ENCODE measurements at regions not wholly inside any gene's neighbourhood (a gene's known extent, or its start where the extent isn't known, plus 50 kb on each side); places are given as distances from the start of the nearest gene placed in this dataset.
"Not testable (repeated sequence)": the region's sequence is repeated elsewhere in the genome, so short reads cannot be mapped to it uniquely, and the experiment has no call there.

- H3K36me3 Mint-ChIP-seq, result no peaks in the 10 kb centered on the region
- ATAC-seq, result no peak
- no peaks in the 10 kb centered on the region for H3K9me3 Mint-ChIP-seq
- DNase-seq (ENCODE audit: low spot score in 2 of 2), result no peak
- peak overlapping the region in 1 of 2 donors; percentile 74 for H3K27ac Mint-ChIP-seq
These were observed 50.6 kb upstream of the RNF182 start for GRCh38 chr6:13874191-13874549.

GRCh38 chr6:13873288-13874190, 51.2 kb upstream of the RNF182 start:
- DNase-seq (ENCODE audit: low spot score in 2 of 2) (peak; percentile 74 to 79), ATAC-seq (peak; percentile 89 to 94)
- H3K36me3 Mint-ChIP-seq, result no peaks in the 10 kb centered on the region
- H3K27ac Mint-ChIP-seq, result peak overlapping the region in 1 of 2 donors; percentile 74
- H3K9me3 Mint-ChIP-seq, result no peaks in the 10 kb centered on the region

DNA sequence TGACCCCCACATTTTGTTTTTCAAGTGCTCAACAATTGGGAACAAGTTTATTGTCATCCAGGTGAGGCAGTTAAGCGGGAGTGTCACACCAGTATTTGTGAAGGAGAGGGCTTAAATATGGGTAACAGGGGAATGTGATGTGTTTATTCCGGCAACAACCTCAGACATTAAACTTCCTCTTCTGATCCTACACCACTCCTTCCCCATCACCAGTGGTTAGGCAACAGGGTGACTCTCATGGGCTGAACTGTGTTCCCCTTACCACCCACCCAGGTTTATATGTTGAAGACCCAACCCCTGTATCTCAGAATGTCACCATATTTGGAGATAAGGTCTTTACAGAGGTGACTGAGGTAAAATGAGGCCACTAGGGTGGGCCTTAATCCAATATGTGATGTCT, 52.1 kb upstream of the RNF182 start:
- ATAC-seq (no peak), DNase-seq (ENCODE audit: low spot score in 2 of 2) (no peak)
- no peaks in the 10 kb centered on the region for H3K9me3 Mint-ChIP-seq
- no peaks in the 10 kb centered on the region for H3K36me3 Mint-ChIP-seq
- peak overlapping the region in 1 of 2 donors; percentile 74 for H3K27ac Mint-ChIP-seq

DNA sequence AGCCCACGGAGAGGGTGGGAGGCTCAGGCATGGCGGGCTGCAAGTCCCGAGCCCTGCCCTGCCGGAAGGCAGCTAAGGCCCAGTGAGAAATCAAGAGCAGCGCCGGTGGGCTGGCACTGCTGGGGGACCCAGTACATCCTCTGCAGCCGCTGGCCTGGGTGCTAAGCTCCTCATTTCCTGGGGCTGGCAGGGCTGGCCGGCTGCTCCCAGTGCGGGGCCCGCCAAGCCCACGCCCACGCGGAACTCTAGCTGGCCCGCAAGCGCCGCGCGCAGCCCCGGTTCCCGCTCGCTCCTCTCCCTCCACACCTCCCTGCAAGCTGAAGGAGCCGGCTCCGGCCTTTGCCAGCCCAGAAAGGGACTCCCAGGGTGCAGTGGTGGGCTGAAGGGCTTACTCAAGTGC, 52.7 kb upstream of the RNF182 start:
- not testable (repeated sequence) for ATAC-seq, H3K27ac Mint-ChIP-seq, H3K9me3 Mint-ChIP-seq

DNA sequence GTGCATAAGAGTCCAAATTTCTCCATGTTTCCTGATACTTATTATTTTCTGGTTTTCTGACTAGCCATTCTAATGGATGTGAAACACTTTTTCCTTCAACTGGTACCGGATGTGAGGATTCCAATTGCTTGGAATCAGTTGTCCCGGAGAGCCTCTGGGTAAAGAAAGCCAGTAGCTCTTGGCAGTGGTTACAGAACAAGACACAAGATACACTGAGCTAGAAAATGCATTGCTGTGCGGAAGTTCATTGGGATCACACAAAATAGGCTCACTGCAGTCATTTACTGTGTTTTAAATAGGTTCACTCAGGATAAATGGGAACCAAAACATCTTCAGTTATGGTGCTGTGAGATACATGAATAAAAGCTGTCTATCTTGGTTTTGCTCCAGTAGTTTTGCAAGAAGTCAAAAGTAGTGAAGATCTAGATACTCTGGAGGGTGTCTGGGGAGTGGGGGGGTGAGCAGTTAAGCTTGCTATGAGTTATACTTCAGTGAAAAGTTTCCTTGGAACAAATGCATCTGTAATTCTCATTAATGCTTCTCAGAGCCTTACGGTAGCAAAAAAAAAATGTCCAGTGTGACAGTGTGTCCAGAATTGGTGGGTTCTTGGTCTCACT, 54.4 kb upstream of the RNF182 start:
- ATAC-seq, result no peak
- Mint-ChIP-seq H3K27ac (no peak overlapping the region), H3K36me3 (no peaks in the 10 kb centered on the region), H3K9me3 (no peaks in the 10 kb centered on the region)
- no peak for DNase-seq (ENCODE audit: low spot score in 2 of 2)

More for the DNA sequence above, 52.7 kb upstream of the RNF182 start:
- DNase-seq (ENCODE audit: low spot score in 2 of 2); H3K36me3 Mint-ChIP-seq: not testable (repeated sequence)

- DNase-seq (ENCODE audit: low spot score in 2 of 2) (no peak), ATAC-seq (no peak)
- Mint-ChIP-seq H3K9me3 (no peaks in the 10 kb centered on the region), H3K27ac (no peak overlapping the region), H3K36me3 (no peaks in the 10 kb centered on the region)
These were observed 53.9 kb upstream of the MCUR1 start for GRCh38 chr6:13868236-13868635.

DNA sequence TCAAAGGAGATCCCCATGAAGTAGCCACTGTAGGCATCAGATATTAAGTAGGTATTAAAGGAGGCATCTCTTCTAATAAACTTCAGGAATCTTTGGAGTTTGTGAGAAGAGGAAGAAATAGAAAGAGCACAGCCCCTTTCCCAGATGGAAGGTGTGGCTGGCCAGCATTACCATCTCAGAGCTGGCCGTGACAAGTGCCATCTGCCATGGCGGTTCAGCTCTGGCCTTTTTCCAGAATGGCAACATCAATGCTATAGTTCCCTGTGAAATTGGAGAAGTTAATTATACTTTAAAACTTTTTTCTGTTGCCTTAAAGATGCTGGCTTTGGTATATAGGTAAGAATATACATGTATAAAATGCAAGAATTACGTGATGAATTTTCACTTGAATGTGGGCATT, 51.9 kb upstream of the MCUR1 start:
- Mint-ChIP-seq H3K36me3 (peaks cover under 1 to 5% of the 10 kb centered on the region in 2 donors), H3K9me3 (no peaks in the 10 kb centered on the region), H3K27ac (no peak overlapping the region)
- DNase-seq (ENCODE audit: low spot score in 2 of 2) (no peak), ATAC-seq (no peak)

DNA sequence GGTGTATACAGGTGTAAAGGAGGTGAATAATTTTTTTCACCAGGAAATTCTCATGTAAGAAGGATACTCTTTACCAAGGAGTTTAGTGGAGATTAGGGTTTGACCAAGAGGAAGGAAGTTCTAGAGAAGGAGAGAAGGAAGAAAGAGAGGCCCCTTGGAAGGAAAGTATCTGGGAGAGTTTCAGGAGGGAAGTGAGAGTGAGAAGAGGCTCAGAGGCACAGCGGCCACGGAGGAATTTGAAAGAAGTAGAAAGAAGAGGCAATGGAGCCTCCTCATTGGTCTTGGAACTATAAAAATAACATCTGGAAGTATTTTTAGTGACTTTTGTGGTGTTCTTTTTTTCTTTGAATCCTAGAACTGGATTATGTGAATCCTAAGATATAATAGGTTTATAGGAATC, 50.8 kb upstream of the MCUR1 start:
- DNase-seq (ENCODE audit: low spot score in 2 of 2), result no peak
- ATAC-seq, result no peak
- H3K36me3 Mint-ChIP-seq, result peaks cover 5 to 9% of the 10 kb centered on the region in 2 donors
- H3K9me3 Mint-ChIP-seq, result no peaks in the 10 kb centered on the region
- H3K27ac Mint-ChIP-seq, result no peak overlapping the region

- not testable (repeated sequence) for H3K27ac Mint-ChIP-seq; H3K9me3 Mint-ChIP-seq; ATAC-seq; H3K36me3 Mint-ChIP-seq; DNase-seq (ENCODE audit: low spot score in 2 of 2)
These were observed 50.3 kb upstream of the MCUR1 start for GRCh38 chr6:13864669-13865068.
